PC-3 (cell line): ENCODE measurements at regions not wholly inside any gene's neighbourhood (a gene's known extent, or its start where the extent isn't known, plus 50 kb on each side); places are given as distances from the start of the nearest gene placed in this dataset.

Experiments
- ATAC-seq: fragments of 200-7000 bp; cut with Tn5 transposase; 2 replicates; pipeline ENCODE4 v1.9.1; 2020; ENCODE audit warnings: mild to moderate bottlenecking, moderate library complexity
- BruUV-seq: library from RNA; stranded (reverse); fragments of 400-500 nt; replicated peaks from 2 replicates; lab custom pipeline; 2021; lab: Mats Ljungman, UMichigan
- CTCF ChIA-PET: fragments of 300-600 bp; sonication (Branson Sonifier 250); formaldehyde crosslinking; loops from one replicate; lab custom pipeline; 2022; ENCODE audit warnings: antibody characterized with exemption; lab: Charles Lee
- POLR2A ChIA-PET: fragments of 300-600 bp; sonication (Branson Sonifier 250); formaldehyde crosslinking; loops from one replicate; lab custom pipeline; 2022; ENCODE audit warnings: antibody characterized with exemption; ENCODE audit not compliant: unreplicated experiment; lab: Charles Lee
- DNase-seq: peaks from one replicate; pipeline ENCODE4 v3.0.0-alpha.2; 2015
- H2AFZ ChIP-seq: fragments of 300-600 bp; sonication (generic); 2 replicates; pipeline ENCODE4 v1.6.0; 2016; ENCODE audit warnings: antibody characterized with exemption, low read length
- H3F3A ChIP-seq: fragments of 300-600 bp; sonication (generic); one replicate; pipeline ENCODE4 v1.6.0; 2017; ENCODE audit warnings: antibody characterized with exemption, low read length, control low read depth, mild to moderate bottlenecking; ENCODE audit not compliant: unreplicated experiment
- H3K27ac ChIP-seq: fragments of 300-600 bp; sonication (generic); 2 replicates; pipeline ENCODE4 v1.5.1; 2016; ENCODE audit warnings: mild to moderate bottlenecking, low read length
- H3K27me3 ChIP-seq: fragments of 300-600 bp; sonication (generic); 2 replicates; pipeline ENCODE4 v1.6.1; 2016; ENCODE audit warnings: low read length, mixed read lengths
- H3K36me3 ChIP-seq: fragments of 300-600 bp; sonication (generic); 2 replicates; pipeline ENCODE4 v1.6.1; 2016; ENCODE audit warnings: low read depth, mixed run types, low read length, mixed read lengths
- H3K4me1 ChIP-seq: fragments of 300-600 bp; sonication (generic); 2 replicates; pipeline ENCODE4 v1.5.1; 2016; ENCODE audit warnings: low read length; ENCODE audit not compliant: insufficient read depth
- H3K4me2 ChIP-seq: fragments of 300-600 bp; sonication (generic); 2 replicates; pipeline ENCODE4 v1.6.0; 2016; ENCODE audit warnings: low read length
- H3K4me3 ChIP-seq: fragments of 300-600 bp; sonication (generic); 2 replicates; pipeline ENCODE4 v1.5.1; 2016; ENCODE audit warnings: mild to moderate bottlenecking, low read length, mixed read lengths
- H3K79me2 ChIP-seq: fragments of 300-600 bp; sonication (generic); 2 replicates; pipeline ENCODE4 v1.6.1; 2017; ENCODE audit warnings: low read length, mixed read lengths
- H3K9ac ChIP-seq: fragments of 300-600 bp; sonication (generic); 2 replicates; pipeline ENCODE4 v1.6.0; 2016; ENCODE audit warnings: mild to moderate bottlenecking, low read length
- H3K9me2 ChIP-seq: fragments of 300-600 bp; sonication (generic); replicated peaks from 2 replicates; pipeline ENCODE4 v1.6.1; 2016; ENCODE audit warnings: mixed run types, low read length, mixed read lengths
- H3K9me3 ChIP-seq: fragments of 300-600 bp; sonication (generic); 2 replicates; pipeline ENCODE4 v1.6.1; 2016; ENCODE audit warnings: low read length, mixed read lengths
- H4K20me1 ChIP-seq: fragments of 300-600 bp; sonication (generic); 2 replicates; pipeline ENCODE4 v1.6.1; 2016; ENCODE audit warnings: low read length, mixed read lengths
- CTCF ChIP-seq: fragments of 300-600 bp; sonication (generic); conservative IDR thresholded peaks from 2 replicates; pipeline ENCODE4 v1.5.1; 2017; ENCODE audit warnings: antibody characterized with exemption, low read depth, mild to moderate bottlenecking, low read length
- EZH2 ChIP-seq: fragments of 300-600 bp; sonication (generic); IDR thresholded peaks from one replicate; pipeline ENCODE4 v1.6.1; 2017; ENCODE audit warnings: antibody characterized with exemption, mild to moderate bottlenecking, low read length; ENCODE audit not compliant: unreplicated experiment
- EZH2phosphoT487 ChIP-seq: fragments of 300-600 bp; sonication (generic); IDR thresholded peaks from 2 replicates; pipeline ENCODE4 v1.6.1; 2018; ENCODE audit warnings: mild to moderate bottlenecking, antibody characterized with exemption, low read length, borderline replicate concordance
- intact Hi-C: fragments of 100-400 bp; cut with micrococcal nuclease; formaldehyde crosslinking; loops from 2 replicates; pipeline ENCODE4 v1.9.0; 2023

- Histone ChIP-seq H3K9ac (no peak overlapping the region), H3K4me1 (no peaks in the 10 kb centered on the region), H3K9me3 (no peaks in the 10 kb centered on the region), H3K9me2 (no peaks in the 10 kb centered on the region), H3K27me3 (no peaks in the 10 kb centered on the region), H3K36me3 (no peaks in the 10 kb centered on the region), H3K4me2 (no peak overlapping the region), H4K20me1 (no peaks in the 10 kb centered on the region), H3K27ac (no peak overlapping the region), H2AFZ (no peak overlapping the region), H3K4me3 (no peak overlapping the region), H3K79me2 (no peaks in the 10 kb centered on the region), H3F3A (no peaks in the 10 kb centered on the region)
- DNase-seq (no peak), ATAC-seq (no peak)
- TF ChIP-seq EZH2phosphoT487: no peak
- TF ChIP-seq EZH2: no peak
- TF ChIP-seq CTCF: no peak
- ChIA-PET CTCF (no interaction called here), POLR2A (no interaction called here)
- no TSS peak for BruUV-seq
- intact Hi-C loops: no loop called here
Observed at GRCh38 chr6:77095936-77096627, 367.2 kb downstream of the HTR1B start.

GRCh38 chr6:77094821-77095220, 368.5 kb downstream of the HTR1B start:
- no peak overlapping the region for H3K4me3 ChIP-seq
- ChIA-PET CTCF (no interaction called here), POLR2A (no interaction called here)
- no peaks in the 10 kb centered on the region for H3K79me2 ChIP-seq
- H3K27me3 ChIP-seq: no peaks in the 10 kb centered on the region
- H3K9me3 ChIP-seq: no peaks in the 10 kb centered on the region
- BruUV-seq: no TSS peak
- H4K20me1 ChIP-seq: no peaks in the 10 kb centered on the region
- DNase-seq: no peak
- no peak for ATAC-seq
- no peaks in the 10 kb centered on the region for H3K9me2 ChIP-seq
- H2AFZ ChIP-seq: no peak overlapping the region
- no peak overlapping the region for H3K9ac ChIP-seq
- intact Hi-C loops: no loop called here
- no peak overlapping the region for H3K4me2 ChIP-seq
- H3K36me3 ChIP-seq: no peaks in the 10 kb centered on the region
- TF ChIP-seq EZH2: no peak
- no peak for TF ChIP-seq EZH2phosphoT487
- TF ChIP-seq CTCF: no peak
- H3F3A ChIP-seq: no peaks in the 10 kb centered on the region
- H3K4me1 ChIP-seq: no peaks in the 10 kb centered on the region
- no peak overlapping the region for H3K27ac ChIP-seq

- no TSS peak for BruUV-seq
- CTCF ChIA-PET: no interaction called here
- no peak for ATAC-seq
Observed at GRCh38 chr6:77092971-77093370, 370.3 kb downstream of the HTR1B start.

More at GRCh38 chr6:77092971-77093370, 370.3 kb downstream of the HTR1B start:
- H3K79me2 ChIP-seq: no peaks in the 10 kb centered on the region
- H3K9me3 ChIP-seq: no peaks in the 10 kb centered on the region
- H3K4me2 ChIP-seq: no peak overlapping the region
- POLR2A ChIA-PET: no interaction called here
- H3K27me3 ChIP-seq: no peaks in the 10 kb centered on the region
- no peak for DNase-seq
- no peaks in the 10 kb centered on the region for H3K4me1 ChIP-seq
- no peaks in the 10 kb centered on the region for H3K9me2 ChIP-seq
- no peaks in the 10 kb centered on the region for H4K20me1 ChIP-seq
- no peak overlapping the region for H3K4me3 ChIP-seq
- no peaks in the 10 kb centered on the region for H3K36me3 ChIP-seq
- no peak overlapping the region for H2AFZ ChIP-seq
- no peaks in the 10 kb centered on the region for H3F3A ChIP-seq
- no peak overlapping the region for H3K27ac ChIP-seq
- TF ChIP-seq CTCF (no peak), EZH2phosphoT487 (no peak), EZH2 (no peak)
- no peak overlapping the region for H3K9ac ChIP-seq
- intact Hi-C loops: no loop called here
